Cerebellar nuclear complex (tissue), 1 donor: ENCODE measurements at regions not wholly inside any gene's neighbourhood (a gene's known extent, or its start where the extent isn't known, plus 50 kb on each side); places are given as distances from the start of the nearest gene placed in this dataset.

ENCODE experiments used
- DNase-seq, 2 experiments: peaks; one replicate each; lab custom pipeline; 2025; lab: John Stamatoyannopoulos, UW

- DNase-seq = no peak
Measured at GRCh38 chr15:38672814-38673670, 108.4 kb upstream of the RASGRP1 start.

- DNase-seq = no peak
Measured at GRCh38 chr15:38674448-38674847, 109.8 kb upstream of the RASGRP1 start.

- DNase-seq = no peak
Measured at GRCh38 chr15:38678281-38678680, 113.7 kb upstream of the RASGRP1 start.

- no peak for DNase-seq
Measured at GRCh38 chr15:38680775-38681174, 116.2 kb upstream of the RASGRP1 start.

GRCh38 chr15:38682363-38682762, 117.7 kb upstream of the RASGRP1 start:
- DNase-seq = no peak

GRCh38 chr15:38682861-38683260, 118.2 kb upstream of the RASGRP1 start:
- no peak for DNase-seq

GRCh38 chr15:38683382-38684242, 119.0 kb upstream of the RASGRP1 start:
- DNase-seq = peak in 1 of 2 experiments; percentile 21

- no peak for DNase-seq
Measured at GRCh38 chr15:38684440-38685010, 119.9 kb upstream of the RASGRP1 start.

- DNase-seq = no peak
Measured at GRCh38 chr15:38685686-38686339, 121.2 kb upstream of the RASGRP1 start.

- no peak for DNase-seq
Measured at GRCh38 chr15:38687340-38687739, 122.7 kb upstream of the RASGRP1 start.

GRCh38 chr15:38687775-38688495, 123.3 kb upstream of the RASGRP1 start:
- no peak for DNase-seq

- DNase-seq = no peak
Measured at GRCh38 chr15:38688761-38689160, 124.1 kb upstream of the RASGRP1 start.

- no peak for DNase-seq
Measured at GRCh38 chr15:38689522-38689921, 124.9 kb upstream of the RASGRP1 start.

GRCh38 chr15:38690216-38690615, 125.6 kb upstream of the RASGRP1 start:
- DNase-seq = no peak

- peak; percentile 5 to 36 for DNase-seq
Measured at GRCh38 chr15:38690719-38691332, 126.2 kb upstream of the RASGRP1 start.

- no peak for DNase-seq
Measured at GRCh38 chr15:38691377-38691776, 126.8 kb upstream of the RASGRP1 start.

GRCh38 chr15:38691965-38692788, 127.6 kb upstream of the RASGRP1 start:
- DNase-seq = no peak

- no peak for DNase-seq
Measured at GRCh38 chr15:38692789-38693062, 128.1 kb upstream of the RASGRP1 start.

- no peak for DNase-seq
Measured at GRCh38 chr15:38695249-38696108, 130.9 kb upstream of the RASGRP1 start.
